ENCODE measurements at regions not wholly inside any gene's neighbourhood (a gene's known extent, or its start where the extent isn't known, plus 50 kb on each side); places are given as distances from the start of the nearest gene placed in this dataset.

DNA sequence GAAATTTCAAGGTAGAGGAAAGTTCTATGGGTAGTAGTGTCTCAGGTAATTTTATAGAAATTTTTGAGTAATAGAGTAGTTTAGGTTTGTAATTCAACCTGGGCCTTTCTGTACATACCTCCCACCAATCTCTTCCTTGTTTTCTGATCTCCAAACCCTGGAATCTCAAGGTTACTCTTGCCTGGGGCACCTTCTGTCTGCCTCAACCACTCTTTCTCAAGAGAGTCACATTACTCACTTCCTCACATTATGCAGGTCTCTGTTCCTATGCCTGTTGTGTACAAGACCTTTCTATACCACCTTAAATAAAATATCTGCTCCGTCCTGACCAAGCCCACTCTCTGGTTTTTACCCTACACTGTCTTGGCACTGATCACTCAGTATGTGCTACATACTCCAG, 412.6 kb upstream of the CTNND2 start:
- DNase-seq, result no peak

DNA sequence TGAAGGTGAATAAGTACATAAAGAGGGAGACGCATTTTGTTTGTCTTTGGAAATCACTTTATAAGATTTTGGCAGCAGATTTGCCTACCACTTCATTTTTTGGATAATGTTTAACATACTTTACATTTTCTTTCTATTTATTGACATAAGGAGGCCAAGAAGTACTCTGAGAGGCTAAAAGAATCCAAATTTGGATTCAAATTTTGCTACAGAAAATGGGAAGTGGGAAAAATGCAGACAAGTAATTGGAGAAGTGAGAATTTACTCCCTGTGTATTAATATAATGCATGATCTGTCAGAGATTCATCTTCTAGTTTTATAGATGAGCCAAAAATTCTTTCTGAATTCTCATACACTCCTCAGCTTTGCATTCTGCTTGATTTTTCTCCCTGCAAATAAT, 411.2 kb upstream of the CTNND2 start:
- no peak for DNase-seq

DNA sequence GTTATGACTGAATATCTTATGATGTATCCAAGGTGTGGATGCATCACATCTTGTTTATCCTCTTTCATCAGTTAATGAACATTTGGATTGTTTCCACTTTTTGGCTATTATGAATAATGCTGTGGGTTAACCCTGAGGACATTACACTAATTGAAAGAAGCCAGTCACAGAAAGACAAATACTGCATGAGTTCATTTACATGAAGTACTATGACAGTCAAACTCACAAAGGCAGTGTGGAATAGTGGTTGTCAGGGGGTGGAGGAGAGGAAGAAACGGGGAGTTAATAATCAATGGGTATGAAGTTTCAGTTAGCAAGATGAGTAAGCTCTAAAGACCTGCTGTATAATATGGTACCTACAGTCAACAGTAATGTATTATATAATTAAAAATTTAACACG, 409.4 kb upstream of the CTNND2 start:
- DNase-seq, result no peak

DNA sequence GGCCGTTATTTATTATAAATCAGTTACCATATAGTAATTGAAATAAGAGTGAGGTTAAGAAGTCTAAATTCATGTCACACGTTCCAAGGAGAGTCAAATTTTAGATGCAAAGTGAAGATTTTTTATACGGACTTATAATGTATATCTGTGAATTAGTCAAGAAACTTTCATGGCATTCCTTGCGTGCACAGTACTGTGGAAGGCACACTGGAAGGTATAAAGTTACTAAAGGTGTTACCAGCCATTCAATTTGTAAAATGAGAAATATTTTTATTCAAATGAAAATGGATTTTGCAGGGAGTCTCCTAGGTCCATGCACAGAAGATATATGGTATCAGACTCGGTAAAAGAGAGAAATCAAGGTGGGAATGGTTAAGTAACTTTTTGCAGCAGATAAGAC, 408.1 kb upstream of the CTNND2 start:
- DNase-seq, result no peak

DNA sequence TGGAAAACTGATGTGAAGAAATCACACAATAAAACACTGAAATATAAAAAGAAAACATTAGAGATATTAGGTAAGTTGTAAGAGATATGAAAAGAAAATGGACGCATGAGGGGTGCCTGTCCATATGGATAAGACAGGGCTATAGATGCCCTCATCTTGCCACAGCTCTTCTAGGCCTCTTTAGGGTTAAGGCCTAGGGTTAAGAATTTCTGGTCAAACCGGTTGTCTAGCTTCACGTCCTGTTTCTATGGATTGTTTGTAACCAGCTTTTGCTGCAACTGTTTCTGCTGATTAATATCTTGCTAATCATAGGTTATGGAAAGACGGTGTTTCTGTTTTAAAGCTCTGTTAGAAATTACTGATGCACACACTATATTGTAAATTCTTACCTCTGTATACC, 389.9 kb upstream of the CTNND2 start:
- DNase-seq, result no peak

DNA sequence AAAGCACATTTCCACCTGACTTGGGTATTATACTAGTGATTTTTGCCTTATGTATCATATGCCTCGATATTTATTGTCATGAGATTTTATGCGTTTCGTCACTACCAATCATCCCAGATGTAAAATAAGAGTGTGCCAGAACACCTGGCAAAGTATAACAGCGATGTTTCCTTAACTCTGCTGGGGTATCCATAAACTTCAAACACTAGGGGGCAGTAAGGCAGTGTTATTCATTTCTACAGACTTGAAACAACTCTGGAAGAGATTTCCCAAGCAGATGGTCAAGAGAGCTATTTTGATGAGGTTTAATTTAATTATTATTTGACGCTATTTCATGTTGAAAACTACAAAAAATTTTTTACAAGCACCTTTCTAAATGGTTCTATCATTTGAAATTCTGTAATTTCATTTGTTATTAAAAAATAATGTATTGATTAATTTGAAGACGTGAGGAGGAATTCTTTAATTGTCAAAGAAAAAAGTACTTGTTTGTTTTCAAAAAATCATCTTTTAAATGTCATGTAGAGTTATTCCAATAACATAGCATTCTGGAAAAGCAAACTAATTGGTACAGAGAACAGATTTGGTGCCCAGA, 388.5 kb upstream of the CTNND2 start:
- no peak for DNase-seq

DNA sequence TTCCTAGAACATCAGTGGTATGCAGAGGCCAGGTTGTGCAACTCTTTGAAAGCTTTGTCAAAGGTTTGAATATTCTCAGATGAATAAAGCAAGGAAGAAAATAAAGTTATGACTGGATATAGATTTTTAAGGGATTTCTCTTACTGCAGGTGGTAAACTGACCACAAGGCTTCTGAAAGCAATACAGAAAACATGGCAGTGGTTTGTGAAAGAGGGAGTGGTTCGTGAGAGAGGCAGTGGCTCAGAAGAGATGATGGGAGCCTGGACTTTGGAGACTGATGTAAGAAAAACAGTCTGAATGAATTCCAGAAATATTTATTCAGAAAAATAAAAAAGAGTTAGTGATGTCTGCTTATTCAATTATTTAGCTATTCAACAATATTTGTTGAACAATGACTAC, 380.4 kb upstream of the CTNND2 start:
- DNase-seq, result no peak

DNA sequence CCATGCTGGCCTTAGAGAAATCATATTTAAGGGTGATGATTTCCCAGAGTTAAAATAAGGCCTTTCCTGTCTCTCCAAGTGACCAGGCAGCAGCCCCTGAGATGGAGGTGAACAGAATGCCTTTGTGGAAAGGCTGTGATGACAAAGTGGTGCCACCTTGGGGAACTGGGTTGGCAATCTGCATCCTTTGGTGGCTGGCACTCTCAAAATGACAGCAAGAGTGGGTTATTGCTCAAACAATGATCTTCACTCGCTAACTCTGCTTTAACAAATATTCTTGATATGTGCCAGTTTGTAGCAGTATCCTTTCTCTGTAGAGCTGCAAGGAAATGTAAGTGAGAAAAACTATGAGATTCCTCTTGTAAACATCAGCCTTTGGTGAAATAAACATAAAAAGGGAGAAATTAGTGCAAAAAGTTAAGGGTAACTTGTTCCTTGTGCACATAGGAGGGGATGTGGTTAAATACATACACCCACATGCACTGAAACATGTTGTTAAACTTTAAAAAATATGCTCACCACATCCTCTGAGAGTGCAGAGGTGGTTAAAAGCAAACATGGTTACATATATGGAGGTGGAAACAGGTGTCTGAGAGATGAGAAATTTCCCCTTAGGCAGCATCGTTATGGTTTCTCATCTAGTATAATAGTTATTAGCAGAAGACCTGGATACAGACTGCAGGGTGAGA, 373.4 kb upstream of the CTNND2 start:
- DNase-seq, result no peak

DNA sequence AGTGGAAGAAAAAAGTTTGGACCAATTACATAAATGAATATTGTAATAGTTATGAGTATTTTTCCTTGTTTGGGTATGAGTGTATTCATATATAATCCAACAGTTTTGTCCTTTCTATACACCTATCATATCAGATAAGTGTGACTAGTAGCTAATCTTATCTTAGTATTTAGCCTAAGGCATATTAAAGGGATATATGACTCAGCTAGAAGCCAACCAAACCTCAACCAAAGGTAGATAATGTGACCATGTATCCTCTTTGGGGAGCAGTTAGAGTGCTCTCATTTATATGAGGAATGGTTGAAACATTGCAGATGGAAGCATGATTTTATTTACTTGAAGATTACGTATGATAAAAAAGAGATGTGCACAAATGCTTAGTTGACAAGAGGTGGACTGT, 370.0 kb upstream of the CTNND2 start:
- no peak for DNase-seq

DNA sequence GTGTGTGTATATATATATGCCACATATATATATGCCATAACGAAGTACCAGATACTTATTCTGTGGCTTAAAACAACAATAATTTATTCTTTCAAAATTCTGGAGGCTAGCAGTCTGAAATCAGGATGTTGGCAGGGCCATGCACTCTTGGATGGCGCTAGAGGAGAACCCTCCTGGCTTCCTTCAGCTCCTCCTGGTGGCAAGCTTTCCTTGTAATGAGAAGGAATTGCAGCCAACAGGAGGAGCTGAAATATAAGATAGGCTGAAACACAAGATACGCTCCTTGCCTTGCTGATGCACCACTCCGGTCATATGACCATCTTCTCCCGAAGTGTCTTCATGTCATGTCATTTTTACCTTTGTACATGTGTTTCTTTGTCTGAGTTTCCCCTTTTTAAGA, 368.1 kb upstream of the CTNND2 start:
- DNase-seq, result no peak

DNA sequence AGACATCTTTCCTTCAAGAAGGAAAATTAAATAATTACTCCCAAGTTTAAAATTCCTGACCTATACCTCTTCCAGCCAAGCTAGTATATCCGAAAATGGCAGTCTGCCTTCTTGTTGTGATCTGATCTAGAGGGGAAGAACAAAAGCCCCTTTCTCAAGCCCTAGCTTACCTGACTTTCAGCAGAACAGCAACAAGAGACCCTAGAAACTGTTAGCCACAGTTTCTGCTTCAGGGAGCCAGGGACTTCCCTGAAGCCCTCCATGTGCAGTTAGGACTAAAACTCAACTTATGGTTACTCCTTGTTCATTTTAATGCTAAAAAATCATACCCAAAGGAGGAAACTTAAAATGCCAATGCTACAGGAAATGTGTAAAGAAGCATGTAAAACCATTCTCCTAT, 366.7 kb upstream of the CTNND2 start:
- no peak for DNase-seq

DNA sequence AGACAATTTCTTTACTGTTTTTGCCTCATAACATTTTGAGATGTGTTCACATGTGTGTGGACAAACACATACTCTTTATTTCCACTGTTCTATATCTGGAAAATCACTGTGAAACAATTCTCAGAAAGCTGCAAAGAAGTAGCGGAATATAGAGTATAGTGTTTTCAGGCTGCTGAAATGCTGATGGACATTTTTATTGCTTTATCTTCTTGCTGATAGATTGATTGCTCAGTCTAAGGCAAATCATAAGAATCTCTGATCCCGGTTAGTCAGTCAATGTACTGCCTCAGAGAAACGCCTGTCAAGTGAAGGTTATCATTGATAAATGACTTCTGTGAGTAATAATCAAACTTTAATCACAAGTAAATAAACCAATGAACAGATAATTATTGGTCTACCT, 364.9 kb upstream of the CTNND2 start:
- DNase-seq, result no peak

DNA sequence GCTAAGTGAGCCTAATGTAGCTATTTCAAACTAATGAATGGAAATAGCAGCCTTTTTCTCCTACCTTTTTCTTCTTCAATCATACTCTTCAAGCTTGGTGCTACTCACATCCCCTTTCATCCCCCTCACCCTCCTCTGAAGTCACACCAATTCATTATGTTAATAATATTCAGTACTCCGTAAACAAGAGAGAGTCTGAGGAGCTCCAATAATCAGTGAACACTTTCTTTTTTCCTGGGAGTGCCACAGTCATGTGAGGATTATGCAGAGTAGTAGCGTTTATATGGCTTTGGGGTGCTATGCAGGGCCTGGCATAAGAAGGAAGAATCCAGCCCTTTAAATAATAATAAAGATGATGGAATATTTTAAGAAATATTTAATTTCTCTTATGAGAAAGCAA, 354.3 kb upstream of the CTNND2 start:
- no peak for DNase-seq

DNA sequence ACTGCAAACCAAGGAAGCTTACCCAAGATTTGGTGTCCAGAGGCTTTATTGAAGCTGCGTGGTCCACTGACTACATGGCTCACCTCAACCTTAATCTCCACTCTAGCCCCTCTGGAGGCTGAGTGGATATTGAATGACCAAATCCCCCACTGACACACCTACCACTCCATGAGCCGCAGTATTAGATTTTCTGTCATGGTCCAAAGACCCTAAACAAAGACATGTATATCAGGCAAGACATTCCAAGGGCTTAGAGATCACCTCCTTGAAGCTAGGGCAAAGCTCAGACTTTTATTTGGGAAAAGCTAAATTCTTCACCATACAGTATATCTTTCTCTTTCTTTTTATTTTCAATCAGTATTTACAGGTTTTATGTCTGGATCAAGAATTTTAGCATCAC, 346.2 kb upstream of the CTNND2 start:
- no peak for DNase-seq

DNA sequence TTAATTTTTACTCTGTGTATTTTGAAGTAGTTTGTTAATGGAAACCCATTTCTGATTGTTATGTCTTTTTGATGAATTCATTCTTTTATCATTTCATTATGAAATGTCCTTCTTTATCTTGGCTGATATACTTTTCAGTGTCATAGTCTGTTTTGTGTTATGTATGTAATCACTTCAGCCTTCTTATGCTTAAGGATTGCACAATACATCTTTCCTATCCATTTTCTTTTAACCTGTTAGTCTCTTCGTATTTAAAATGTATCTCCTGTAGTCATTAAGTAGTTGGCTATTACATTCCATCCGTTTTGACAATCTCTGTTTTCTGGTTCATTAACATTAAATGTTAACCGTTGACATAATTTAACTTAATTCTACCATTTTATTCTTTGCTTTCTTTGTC, 344.6 kb upstream of the CTNND2 start:
- DNase-seq, result no peak

DNA sequence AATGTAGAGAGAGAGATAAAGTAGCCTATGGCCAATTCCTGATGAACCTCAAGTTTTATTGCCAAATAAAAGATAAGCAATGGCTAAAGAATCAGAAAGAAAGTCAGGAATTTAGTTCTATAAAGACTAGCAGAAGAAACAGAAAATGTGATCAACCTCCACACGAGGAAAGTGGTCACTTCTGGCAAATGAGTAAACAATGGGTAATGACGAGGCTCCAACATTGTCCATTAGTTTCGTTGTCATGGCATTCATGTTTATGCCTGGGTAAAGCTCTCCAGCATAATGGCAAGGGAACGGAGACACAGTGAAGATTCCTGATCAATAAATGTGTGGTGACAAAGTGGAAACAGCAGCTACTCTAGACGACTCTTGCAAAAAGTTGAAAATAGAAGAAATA, 341.8 kb upstream of the CTNND2 start:
- DNase-seq, result no peak

DNA sequence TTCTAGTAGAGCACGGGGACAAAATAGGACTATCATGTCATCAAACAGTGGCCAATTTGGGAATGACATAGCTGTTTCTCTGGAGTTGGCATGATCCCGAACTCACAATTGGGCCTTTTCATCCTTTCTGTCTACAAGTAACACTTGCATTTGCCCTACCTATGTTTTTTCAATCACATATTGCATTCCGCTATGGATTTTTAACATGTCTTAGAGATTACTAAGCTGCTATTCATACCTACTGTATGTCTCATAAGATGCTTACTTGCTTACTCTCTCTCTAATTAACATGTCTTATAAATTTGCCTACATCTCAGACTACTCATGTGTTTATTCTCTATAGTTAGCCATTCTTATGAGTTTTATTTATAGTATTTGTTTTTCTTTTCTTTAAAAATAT, 341.2 kb upstream of the CTNND2 start:
- no peak for DNase-seq

DNA sequence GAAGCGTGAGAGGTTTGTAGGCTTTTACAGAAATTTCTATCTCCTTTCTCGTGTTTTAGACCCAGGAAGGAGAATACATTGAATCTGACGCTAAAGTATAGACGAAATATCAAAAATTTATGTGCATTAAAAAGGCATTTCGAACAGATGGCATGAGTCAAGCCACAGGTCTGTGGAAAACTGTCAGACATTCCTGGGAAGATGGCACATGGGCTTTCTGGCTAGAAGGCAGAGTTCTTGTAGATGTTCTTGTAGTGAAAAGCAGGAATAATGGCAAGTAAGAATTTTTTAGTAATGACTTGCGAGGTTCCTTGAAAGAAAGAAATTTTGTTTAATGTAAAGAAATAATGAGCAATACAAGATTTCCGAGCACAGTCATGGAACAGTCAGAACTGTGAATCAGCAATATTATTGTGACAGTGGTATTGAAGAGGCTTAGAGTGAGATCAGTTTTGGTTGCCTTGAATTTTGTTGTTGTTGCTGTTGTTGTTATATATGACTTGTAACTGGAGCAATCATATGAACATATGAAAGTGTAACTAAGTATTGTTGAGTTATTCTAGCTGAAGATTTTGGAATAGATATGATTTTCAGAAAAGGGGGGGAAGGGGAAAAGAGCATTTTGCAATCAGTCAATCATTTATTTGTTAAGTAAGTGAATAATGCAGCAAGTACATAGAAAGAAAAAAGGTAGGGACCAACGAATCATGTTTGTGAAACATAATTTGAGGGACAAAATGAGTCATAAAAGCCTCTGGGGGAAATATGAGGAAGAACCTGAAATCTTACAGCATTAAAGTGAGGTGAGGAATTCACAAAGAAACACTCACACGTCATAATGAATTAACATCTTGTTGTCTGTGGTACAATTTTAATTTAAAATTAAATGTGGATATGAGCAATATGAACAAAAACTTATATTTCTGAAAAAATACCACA, 339.0 kb upstream of the CTNND2 start:
- no peak for DNase-seq

DNA sequence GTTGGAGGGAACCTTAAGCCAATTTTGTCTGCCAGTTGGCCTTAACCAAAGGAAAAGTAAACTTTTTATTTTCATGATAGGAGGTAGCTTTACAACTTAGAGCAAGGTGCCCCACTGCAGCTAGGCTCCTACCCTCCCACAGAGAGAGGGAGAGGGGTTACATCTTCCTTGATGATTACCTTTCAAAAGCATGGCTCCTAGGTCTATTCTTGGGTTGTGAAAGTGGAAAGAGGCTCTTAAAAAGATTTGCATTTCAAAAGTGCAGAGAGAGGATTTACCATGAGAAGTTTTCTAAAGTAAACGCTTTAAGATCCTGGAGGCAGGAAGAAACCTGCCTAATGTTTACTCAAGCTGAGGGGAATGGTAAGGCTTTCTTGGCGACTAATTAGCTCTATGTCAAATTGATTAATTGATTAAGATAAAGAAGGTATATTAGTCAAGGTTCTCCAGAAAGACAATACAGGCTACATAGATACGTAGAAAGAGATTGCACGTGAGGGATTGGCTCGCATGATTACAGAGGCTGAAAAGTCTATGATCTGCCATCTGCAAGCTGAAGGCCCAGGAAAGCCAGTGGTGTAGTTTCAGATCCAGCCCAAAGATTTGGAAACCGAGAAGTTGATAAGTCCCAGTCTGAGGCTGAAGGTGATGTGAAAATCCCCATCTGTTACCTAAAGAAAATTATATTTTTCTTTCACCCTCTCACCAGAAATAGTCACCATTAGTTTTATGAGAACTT, 333.8 kb upstream of the CTNND2 start:
- no peak for DNase-seq

DNA sequence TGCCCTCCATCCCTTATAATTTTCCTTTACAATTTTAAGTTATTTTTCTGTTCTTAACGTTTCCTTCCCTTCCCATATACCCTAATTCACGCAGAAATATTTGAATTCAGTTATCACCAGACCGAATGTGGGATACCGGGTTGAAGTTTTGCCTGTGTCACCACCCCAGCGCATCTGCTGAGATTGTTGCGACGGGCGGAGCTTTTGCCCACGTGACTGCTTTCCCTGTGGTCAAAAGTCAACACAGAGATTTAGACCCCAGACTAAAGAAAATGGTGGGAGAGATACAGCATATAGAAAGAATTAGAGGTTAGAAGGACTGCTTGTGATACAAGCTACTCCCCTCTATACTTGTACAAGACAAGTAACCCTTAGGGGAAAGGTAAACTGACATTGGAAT, 326.4 kb upstream of the CTNND2 start:
- no peak for DNase-seq

DNA sequence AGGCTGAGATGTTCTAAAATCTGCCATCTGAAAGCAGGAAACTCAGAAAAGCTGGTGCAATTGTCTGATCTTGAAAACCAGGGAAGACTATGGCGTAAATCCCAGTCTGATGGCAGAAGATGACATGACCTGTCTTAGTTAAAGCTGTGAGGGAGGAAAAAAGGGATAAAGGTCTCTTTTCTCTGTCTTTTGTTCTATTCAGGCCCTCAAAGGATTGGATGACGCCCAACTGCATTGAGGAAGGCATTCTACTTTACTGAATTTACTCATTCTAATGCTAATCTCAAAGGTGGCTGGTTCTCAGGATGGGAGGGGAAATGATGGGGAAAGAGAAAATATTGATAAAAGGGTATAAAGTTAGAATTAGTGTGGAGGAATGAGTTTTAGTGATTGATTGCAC, 312.8 kb upstream of the CTNND2 start:
- no peak for DNase-seq

DNA sequence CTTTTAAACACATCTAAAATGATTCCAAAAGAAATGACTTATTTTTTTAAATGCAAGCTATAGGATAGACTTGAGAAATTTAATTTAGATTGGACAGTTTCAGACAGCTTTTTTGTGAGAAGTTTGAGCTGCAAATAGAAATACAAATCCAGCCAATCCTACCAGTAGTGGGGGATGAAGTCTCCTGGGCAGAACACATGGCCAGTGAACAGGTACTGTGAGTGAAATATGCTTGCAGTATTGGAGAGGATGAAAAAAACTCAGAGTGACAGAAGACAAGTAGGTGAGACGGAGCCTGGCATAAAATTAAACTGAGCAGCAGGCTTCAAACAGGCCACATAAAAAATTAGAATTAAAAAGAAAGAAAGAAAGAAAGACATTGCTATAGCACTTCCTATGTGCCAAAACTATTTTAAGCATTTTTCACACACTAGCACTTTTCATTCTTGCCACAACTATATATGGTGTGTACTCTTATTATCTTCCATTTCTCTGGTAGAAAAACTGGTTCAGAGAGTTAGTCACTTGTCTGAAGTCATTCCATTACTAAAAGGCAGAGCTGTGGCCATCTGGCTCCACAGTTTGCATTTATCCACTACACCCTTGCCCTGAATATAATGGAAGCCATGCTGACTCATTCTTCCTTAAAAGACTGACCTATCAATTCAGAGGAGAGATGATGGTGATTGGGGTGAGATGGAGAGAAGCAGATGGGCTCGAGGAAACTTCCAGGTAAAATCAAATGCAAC, 310.2 kb upstream of the CTNND2 start:
- no peak for DNase-seq

Data from KG1 (cell line).